ENCODE measurements at regions not wholly inside any gene's neighbourhood (a gene's known extent, or its start where the extent isn't known, plus 50 kb on each side); places are given as distances from the start of the nearest gene placed in this dataset.

GRCh38 chr6:24006254-24006653, 119.8 kb upstream of the NRSN1 start:
- H3K27ac ChIP-seq (ENCODE audit: low read depth, low read length) = no peak overlapping the region

DNA sequence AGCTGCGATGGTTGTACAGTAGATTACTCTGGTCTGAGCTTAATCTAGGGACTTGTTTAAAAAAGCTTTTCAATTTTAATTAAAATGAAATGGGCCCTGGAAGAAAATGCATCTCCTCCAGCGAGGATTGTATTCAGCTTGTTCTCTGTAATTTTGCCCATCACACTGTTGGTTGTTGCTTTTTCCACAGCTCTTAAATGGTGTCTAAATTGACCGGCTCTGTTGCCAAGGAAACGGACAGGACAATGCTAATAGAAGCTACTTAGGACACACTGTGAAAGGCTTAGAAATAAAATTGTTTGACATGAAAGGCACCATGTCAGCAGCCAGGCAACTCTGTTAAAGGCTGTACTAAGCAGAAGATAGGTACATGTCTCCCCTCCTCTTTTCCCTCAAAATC, 116.7 kb upstream of the NRSN1 start:
- no peaks in the 10 kb centered on the region for H3K36me3 ChIP-seq (ENCODE audit: control insufficient read depth, insufficient read depth, low read length)
- no peak overlapping the region for H3K27ac ChIP-seq (ENCODE audit: low read depth, low read length)
- H3K4me1 ChIP-seq (ENCODE audit: control insufficient read depth, insufficient read depth, low read length) = no peaks in the 10 kb centered on the region
- H3K4me3 ChIP-seq (ENCODE audit: low read length) = no peak overlapping the region
- H3K9ac ChIP-seq (ENCODE audit: low read length) = no peak overlapping the region
- H3K27me3 ChIP-seq (ENCODE audit: control insufficient read depth, insufficient read depth, low read length) = no peaks in the 10 kb centered on the region

More at GRCh38 chr6:24006254-24006653, 119.8 kb upstream of the NRSN1 start:
- peaks cover 4% of the 10 kb centered on the region for H3K4me1 ChIP-seq (ENCODE audit: control insufficient read depth, insufficient read depth, low read length)
- H3K27me3 ChIP-seq (ENCODE audit: control insufficient read depth, insufficient read depth, low read length) = no peaks in the 10 kb centered on the region
- no peak overlapping the region for H3K4me3 ChIP-seq (ENCODE audit: low read length)
- H3K36me3 ChIP-seq (ENCODE audit: control insufficient read depth, insufficient read depth, low read length) = no peaks in the 10 kb centered on the region
- H3K9ac ChIP-seq (ENCODE audit: low read length) = no peak overlapping the region

DNA sequence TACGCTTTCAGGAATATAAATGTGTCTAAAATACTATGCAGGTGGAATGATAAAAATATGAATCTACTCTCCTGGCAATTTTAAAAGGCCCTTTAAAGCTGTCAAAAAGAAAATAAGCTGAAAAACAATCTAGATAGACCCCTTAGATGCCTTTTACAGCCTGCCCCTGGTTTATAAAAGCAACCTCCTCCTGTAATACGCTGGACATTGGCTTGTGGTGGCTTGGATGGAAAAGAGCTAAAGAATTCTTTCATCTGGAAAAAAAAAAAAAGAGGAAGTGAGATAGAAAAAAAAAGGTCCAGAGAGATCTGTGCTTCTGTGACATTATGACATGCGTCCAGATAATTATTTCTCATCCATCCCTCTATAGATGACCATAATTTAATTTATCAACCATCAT, 115.9 kb upstream of the NRSN1 start:
- Histone ChIP-seq H3K4me3 (ENCODE audit: low read length) (no peak overlapping the region), H3K27ac (ENCODE audit: low read depth, low read length) (no peak overlapping the region), H3K4me1 (ENCODE audit: control insufficient read depth, insufficient read depth, low read length) (no peaks in the 10 kb centered on the region), H3K36me3 (ENCODE audit: control insufficient read depth, insufficient read depth, low read length) (no peaks in the 10 kb centered on the region), H3K9ac (ENCODE audit: low read length) (no peak overlapping the region), H3K27me3 (ENCODE audit: control insufficient read depth, insufficient read depth, low read length) (no peaks in the 10 kb centered on the region)

GRCh38 chr6:24016286-24016685, 109.7 kb upstream of the NRSN1 start:
- H3K4me1 ChIP-seq (ENCODE audit: control insufficient read depth, insufficient read depth, low read length) = no peaks in the 10 kb centered on the region

DNA sequence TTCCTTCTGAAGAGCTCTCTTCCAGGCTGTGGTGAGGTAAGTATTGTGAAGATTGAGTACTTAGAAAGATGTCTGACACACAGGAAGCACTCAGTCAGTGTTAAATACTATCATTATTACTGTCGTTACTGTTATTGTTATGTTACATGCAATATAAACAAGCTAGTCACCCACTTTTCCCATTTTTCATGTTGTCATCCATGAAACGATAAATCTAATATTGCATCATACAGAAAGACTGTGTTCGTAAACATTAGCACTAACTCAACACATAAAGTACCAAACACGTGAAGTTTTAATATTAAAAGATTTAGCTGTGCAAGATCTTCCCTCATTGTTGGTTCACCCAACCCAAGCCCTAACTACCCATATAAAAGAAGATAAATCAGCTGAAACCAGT, 109.2 kb upstream of the NRSN1 start:
- H3K4me1 ChIP-seq (ENCODE audit: control insufficient read depth, insufficient read depth, low read length) = no peaks in the 10 kb centered on the region
- no peak overlapping the region for H3K27ac ChIP-seq (ENCODE audit: low read depth, low read length)
- no peak overlapping the region for H3K9ac ChIP-seq (ENCODE audit: low read length)
- H3K4me3 ChIP-seq (ENCODE audit: low read length) = no peak overlapping the region
- no peaks in the 10 kb centered on the region for H3K36me3 ChIP-seq (ENCODE audit: control insufficient read depth, insufficient read depth, low read length)
- no peaks in the 10 kb centered on the region for H3K27me3 ChIP-seq (ENCODE audit: control insufficient read depth, insufficient read depth, low read length)

More at GRCh38 chr6:24016286-24016685, 109.7 kb upstream of the NRSN1 start:
- Histone ChIP-seq H3K4me3 (ENCODE audit: low read length) (no peak overlapping the region), H3K36me3 (ENCODE audit: control insufficient read depth, insufficient read depth, low read length) (no peaks in the 10 kb centered on the region), H3K27me3 (ENCODE audit: control insufficient read depth, insufficient read depth, low read length) (no peaks in the 10 kb centered on the region), H3K27ac (ENCODE audit: low read depth, low read length) (no peak overlapping the region), H3K9ac (ENCODE audit: low read length) (no peak overlapping the region)

DNA sequence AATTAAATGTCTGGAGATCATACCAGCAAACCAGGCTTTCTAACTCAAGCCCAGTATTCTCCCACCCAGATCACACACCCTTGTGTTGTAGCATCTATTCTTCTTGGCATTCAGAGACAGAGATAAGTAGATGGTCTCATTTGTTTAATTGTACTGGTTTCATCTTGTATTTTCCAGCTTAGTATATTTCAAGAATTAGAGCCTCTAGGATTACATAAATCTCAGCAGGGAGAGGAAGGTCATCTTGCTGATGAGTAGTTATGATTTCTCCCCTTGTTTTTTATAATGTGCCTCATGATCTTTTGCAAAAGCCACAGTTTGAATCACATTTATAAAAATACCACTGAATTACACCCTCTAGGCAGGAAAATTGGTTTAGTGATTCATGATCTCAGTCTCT, 106.6 kb upstream of the NRSN1 start:
- H3K27me3 ChIP-seq (ENCODE audit: control insufficient read depth, insufficient read depth, low read length) = no peaks in the 10 kb centered on the region
- H3K9ac ChIP-seq (ENCODE audit: low read length) = no peak overlapping the region
- H3K27ac ChIP-seq (ENCODE audit: low read depth, low read length) = no peak overlapping the region
- no peaks in the 10 kb centered on the region for H3K4me1 ChIP-seq (ENCODE audit: control insufficient read depth, insufficient read depth, low read length)
- no peak overlapping the region for H3K4me3 ChIP-seq (ENCODE audit: low read length)
- H3K36me3 ChIP-seq (ENCODE audit: control insufficient read depth, insufficient read depth, low read length) = no peaks in the 10 kb centered on the region

GRCh38 chr6:24019830-24020229, 106.2 kb upstream of the NRSN1 start:
- H3K4me3 ChIP-seq (ENCODE audit: low read length) = no peak overlapping the region
- H3K36me3 ChIP-seq (ENCODE audit: control insufficient read depth, insufficient read depth, low read length) = no peaks in the 10 kb centered on the region
- no peak overlapping the region for H3K27ac ChIP-seq (ENCODE audit: low read depth, low read length)
- H3K4me1 ChIP-seq (ENCODE audit: control insufficient read depth, insufficient read depth, low read length) = no peaks in the 10 kb centered on the region
- no peak overlapping the region for H3K9ac ChIP-seq (ENCODE audit: low read length)
- H3K27me3 ChIP-seq (ENCODE audit: control insufficient read depth, insufficient read depth, low read length) = no peaks in the 10 kb centered on the region

DNA sequence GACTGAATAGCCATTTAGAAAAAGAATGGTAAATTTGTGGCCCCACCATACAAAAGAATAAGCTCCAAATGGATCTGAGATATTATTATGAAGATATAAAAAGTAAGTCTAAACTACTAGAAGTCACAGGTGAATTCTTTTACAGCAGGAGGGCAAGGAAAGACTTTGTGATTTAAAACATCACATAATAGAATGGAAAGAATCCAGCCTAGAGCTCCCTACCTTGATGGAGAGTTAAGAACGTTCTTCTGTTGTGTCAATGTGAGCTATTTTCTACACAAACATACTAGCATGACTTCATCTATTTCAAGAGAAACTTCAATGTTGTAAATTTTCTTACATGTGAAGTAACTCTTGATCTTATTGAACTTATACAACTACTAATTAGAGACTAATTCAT, 100.0 kb upstream of the NRSN1 start:
- no peak overlapping the region for H3K4me3 ChIP-seq (ENCODE audit: low read length)
- no peaks in the 10 kb centered on the region for H3K36me3 ChIP-seq (ENCODE audit: control insufficient read depth, insufficient read depth, low read length)
- H3K9ac ChIP-seq (ENCODE audit: low read length) = no peak overlapping the region
- no peaks in the 10 kb centered on the region for H3K4me1 ChIP-seq (ENCODE audit: control insufficient read depth, insufficient read depth, low read length)
- no peak overlapping the region for H3K27ac ChIP-seq (ENCODE audit: low read depth, low read length)
- no peaks in the 10 kb centered on the region for H3K27me3 ChIP-seq (ENCODE audit: control insufficient read depth, insufficient read depth, low read length)

DNA sequence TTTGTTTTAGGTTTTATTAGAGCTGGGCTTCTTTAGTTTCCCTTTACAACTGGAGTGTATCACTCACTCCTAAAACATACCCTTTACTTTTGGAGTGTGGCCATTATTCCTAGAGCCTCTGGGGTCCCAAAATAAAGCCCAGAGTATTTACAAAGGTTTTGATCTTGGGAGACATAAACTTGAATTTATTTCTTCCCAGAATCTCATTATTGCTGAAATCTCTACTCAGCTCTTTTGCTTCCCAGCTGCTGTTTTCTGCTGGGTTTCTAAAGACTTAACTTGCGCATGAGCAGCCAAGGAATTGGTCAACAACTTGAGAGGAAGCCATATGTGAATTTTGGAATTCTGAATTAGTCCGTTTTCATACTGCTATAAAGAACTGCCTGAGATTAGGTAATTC, 94.5 kb upstream of the NRSN1 start:
- H3K9ac ChIP-seq (ENCODE audit: low read length) = no peak overlapping the region
- H3K27me3 ChIP-seq (ENCODE audit: control insufficient read depth, insufficient read depth, low read length) = no peaks in the 10 kb centered on the region
- H3K4me1 ChIP-seq (ENCODE audit: control insufficient read depth, insufficient read depth, low read length) = no peaks in the 10 kb centered on the region
- H3K27ac ChIP-seq (ENCODE audit: low read depth, low read length) = no peak overlapping the region
- no peak overlapping the region for H3K4me3 ChIP-seq (ENCODE audit: low read length)
- H3K36me3 ChIP-seq (ENCODE audit: control insufficient read depth, insufficient read depth, low read length) = no peaks in the 10 kb centered on the region

GRCh38 chr6:24032896-24033688, 92.9 kb upstream of the NRSN1 start:
- Histone ChIP-seq H3K27me3 (ENCODE audit: control insufficient read depth, insufficient read depth, low read length) (no peaks in the 10 kb centered on the region), H3K9ac (ENCODE audit: low read length) (no peak overlapping the region), H3K27ac (ENCODE audit: low read depth, low read length) (no peak overlapping the region), H3K36me3 (ENCODE audit: control insufficient read depth, insufficient read depth, low read length) (no peaks in the 10 kb centered on the region), H3K4me1 (ENCODE audit: control insufficient read depth, insufficient read depth, low read length) (no peaks in the 10 kb centered on the region), H3K4me3 (ENCODE audit: low read length) (no peak overlapping the region)

GRCh38 chr6:24043848-24044247, 82.2 kb upstream of the NRSN1 start:
- Histone ChIP-seq H3K9ac (ENCODE audit: low read length) (no peak overlapping the region), H3K27ac (ENCODE audit: low read depth, low read length) (no peak overlapping the region), H3K4me3 (ENCODE audit: low read length) (no peak overlapping the region), H3K4me1 (ENCODE audit: control insufficient read depth, insufficient read depth, low read length) (no peaks in the 10 kb centered on the region), H3K27me3 (ENCODE audit: control insufficient read depth, insufficient read depth, low read length) (no peaks in the 10 kb centered on the region), H3K36me3 (ENCODE audit: control insufficient read depth, insufficient read depth, low read length) (no peaks in the 10 kb centered on the region)

GRCh38 chr6:24051942-24052589, 73.9 kb upstream of the NRSN1 start:
- Histone ChIP-seq H3K4me3 (ENCODE audit: low read length) (no peak overlapping the region), H3K27ac (ENCODE audit: low read depth, low read length) (no peak overlapping the region), H3K4me1 (ENCODE audit: control insufficient read depth, insufficient read depth, low read length) (no peaks in the 10 kb centered on the region), H3K9ac (ENCODE audit: low read length) (no peak overlapping the region), H3K36me3 (ENCODE audit: control insufficient read depth, insufficient read depth, low read length) (no peaks in the 10 kb centered on the region), H3K27me3 (ENCODE audit: control insufficient read depth, insufficient read depth, low read length) (no peaks in the 10 kb centered on the region)

- Histone ChIP-seq H3K9ac (ENCODE audit: low read length) (no peak overlapping the region), H3K4me1 (ENCODE audit: control insufficient read depth, insufficient read depth, low read length) (no peaks in the 10 kb centered on the region), H3K36me3 (ENCODE audit: control insufficient read depth, insufficient read depth, low read length) (no peaks in the 10 kb centered on the region), H3K27ac (ENCODE audit: low read depth, low read length) (no peak overlapping the region), H3K4me3 (ENCODE audit: low read length) (no peak overlapping the region), H3K27me3 (ENCODE audit: control insufficient read depth, insufficient read depth, low read length) (no peaks in the 10 kb centered on the region)
Observed at GRCh38 chr6:24052590-24052961, 73.4 kb upstream of the NRSN1 start.
